Smooth muscle cell of the brain vasculature (primary cell): ENCODE measurements at regions not wholly inside any gene's neighbourhood (a gene's known extent, or its start where the extent isn't known, plus 50 kb on each side); places are given as distances from the start of the nearest gene placed in this dataset.

ENCODE experiments used
- DNase-seq: peaks from one replicate; pipeline ENCODE4 v3.0.0-alpha.2; 2012; ENCODE audit warnings: low read depth, low spot score

DNA sequence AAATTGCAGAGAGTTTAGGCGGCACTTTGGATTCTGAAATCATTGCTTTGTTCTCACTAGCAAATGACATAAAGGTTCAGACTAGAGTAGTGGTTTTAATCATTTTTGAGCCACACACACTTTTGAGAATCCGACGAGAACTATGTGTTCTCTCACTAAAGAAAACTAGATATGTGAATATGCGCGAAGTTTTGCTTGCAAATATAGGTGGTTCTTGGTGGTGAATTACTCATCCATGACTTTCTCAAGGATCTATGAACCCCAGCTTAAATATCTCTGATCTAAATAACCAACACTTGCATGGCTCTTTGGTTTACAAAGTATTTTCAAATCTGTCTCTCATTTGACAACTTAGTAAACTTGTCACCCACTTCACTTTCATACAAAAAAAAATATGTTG is 54.8 kb downstream of the NOG start:
- no peak for DNase-seq

DNA sequence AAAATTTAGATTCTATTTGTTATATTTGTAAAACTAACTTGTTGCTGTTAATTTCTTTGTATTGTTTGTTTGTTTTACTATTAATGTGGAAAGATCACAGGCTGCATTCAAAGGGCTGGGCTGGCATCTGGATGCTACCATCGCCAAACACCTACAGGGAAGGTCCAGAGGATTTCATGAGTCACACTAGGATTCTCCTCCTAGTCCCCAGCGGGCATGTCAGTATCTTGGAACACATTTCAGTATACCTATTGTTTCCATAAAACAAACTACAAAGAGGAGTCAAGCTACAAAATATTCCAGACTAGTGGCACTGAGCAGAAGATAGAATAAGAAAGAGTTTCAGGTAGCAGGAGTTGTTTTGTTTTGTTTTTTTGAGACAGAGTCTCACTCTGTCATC is 55.3 kb downstream of the NOG start:
- no peak for DNase-seq

DNA sequence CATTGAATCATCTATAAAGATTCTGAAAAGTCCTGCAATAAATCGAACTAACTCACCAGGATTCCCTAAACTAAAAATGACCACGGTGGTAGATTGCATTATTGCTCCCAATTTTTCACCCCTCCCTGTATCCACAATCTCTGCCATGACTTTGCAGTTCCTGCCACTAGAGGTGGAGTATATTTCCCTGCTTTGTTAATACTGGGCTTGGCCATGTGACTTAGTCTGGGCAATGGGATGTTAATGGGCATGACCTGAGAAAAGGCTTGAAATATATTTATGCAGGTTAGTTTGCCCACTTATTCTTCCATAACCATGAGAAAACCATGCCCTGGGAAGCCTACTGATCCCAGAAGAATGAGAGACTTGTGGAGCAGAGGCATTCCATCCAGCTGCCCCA is 59.1 kb downstream of the NOG start:
- DNase-seq, result no peak

DNA sequence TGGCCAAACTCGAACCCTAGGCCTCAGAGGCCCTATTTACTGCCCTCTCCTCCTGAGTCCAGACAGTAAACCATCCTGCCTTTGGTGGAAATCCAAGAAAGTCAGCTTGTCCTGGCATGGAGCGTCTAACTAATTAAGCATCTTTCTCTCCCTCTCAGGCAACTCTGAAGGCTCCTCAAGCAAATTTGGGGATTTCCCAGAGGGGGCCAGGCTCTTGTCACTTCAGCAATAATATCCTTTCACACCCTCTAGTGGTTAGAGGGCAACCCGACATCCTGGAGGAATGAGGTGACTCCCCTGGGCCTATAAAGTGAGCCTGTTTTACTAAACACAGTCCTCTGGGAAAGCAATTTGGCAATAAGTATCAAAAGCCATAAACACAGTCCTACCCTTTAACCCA is 60.4 kb downstream of the NOG start:
- no peak for DNase-seq

DNA sequence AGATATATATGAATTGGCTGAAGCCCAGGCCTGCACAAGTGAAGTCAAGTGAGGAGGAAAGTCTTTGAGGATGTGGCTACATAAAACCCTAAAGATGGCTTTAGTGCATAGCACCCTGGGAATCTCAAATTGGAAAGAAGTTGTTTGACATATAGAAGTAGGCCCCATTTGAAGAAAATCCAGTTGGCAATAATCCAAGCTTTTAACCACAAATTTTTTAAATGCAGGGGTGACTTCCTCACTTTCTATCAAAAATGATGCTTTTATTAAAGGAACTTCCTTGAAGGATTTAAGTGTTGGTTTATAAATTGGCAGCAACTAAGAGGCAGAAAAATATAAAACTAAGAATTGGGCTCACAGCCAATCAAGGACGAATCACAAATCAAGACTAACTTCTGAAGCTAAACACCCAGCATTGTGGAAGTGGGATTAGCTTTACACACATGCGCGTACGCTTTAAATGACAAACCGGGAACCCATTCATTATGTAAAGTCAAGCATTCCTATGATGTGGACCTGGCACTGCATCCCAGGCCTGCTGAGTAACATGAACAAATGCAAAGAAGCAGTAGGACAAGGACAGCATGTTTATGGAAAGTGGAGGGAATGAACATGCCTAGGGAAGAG is 63.3 kb downstream of the NOG start:
- DNase-seq, result no peak

DNA sequence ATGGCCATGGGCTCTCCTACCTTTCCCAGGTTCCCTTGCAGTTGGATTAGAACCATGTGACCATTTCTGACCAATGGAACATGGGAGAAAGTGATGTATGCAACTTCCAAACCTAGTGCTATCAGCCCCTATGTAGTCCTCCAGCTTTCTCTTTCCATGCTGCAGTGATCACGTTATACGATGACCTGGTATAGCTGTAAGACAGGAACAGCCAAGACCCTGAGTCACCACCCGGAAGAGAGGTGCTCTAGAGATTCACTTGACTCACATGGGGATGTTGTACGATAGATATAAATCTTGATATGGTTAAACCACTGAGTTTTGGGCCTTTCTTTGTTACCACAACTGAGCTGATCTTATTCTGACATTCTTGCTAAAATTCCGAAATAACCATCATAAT is 65.1 kb downstream of the NOG start:
- no peak for DNase-seq

DNA sequence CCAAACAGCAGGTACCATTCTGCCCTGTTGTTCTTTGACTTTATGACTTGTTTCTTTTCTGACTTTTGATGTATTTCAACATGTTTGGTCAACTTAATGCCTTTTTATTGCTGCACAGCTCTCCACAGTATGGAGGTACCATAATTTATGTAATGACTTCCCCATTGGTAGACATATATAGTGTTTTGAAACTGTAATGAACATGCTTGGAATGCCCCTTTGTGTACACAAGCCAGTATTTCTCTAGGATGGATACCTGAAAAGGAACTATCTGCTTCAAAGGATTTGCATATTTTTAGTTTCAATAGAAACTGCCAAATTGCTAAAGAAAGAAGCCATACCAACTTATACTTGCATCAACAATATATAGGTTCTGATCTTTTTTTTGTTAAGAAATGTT is 66.1 kb downstream of the NOG start:
- DNase-seq, result no peak

DNA sequence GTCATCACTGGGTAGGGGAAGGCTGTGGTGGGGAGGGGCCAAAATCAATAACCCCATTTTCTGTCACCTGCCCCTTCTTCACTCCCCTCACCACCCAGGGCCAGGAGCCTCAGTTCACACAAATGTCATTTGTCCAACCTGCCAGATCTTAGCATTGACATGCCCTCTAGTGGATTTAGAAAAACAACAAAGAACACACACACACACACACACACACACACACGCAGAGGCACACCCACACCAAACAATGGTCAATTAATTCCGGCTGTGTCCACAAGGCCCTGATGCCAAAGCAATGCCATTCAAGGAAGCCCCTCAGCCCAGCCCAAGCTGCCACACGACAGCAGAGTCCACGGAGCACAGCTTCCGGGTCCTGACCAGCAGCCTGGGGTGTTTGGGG is 68.4 kb downstream of the NOG start:
- no peak for DNase-seq

DNA sequence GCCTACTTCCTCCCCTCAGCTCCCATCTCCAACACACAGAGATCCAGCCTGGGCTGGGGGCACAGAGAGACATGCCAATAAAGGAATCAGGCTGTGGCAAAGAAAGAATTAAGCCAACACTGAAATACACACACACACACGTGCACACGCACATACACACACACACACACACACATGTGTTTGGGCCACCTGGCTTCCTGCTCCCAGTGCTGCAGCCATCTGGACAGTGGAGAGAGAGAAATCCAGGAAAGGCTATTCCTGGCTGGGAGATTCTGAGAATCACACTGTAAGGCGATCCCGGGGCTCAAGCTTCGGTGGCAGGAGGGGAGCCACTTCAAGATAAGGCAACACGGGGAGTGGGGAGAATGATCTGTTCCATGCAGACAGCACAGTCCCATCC is 72.4 kb downstream of the NOG start:
- DNase-seq, result no peak

DNA sequence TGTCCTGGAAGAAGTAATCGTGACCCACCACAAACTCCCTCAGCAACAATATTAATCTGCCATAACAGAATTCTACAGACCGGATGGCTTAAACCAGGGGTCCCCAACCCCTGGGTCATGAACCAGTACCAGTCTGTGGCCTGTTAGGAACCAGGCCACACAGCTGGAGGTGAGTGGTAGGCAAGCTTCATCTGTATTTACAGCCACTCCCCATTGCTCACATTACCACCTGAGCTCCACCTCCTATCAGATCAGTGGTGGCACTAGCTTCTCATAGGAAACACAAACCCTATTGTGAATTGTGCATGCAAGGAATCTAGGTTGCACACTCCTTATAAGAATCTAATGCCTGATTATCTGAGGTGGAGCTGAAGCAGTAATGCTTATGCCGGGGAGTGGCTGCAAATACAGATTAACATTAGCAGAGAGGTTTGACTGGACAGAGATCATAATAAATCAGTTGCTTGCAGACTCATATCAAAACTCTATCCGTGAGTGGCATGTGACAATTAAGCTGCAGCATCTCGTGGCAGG is 74.5 kb downstream of the NOG start:
- no peak for DNase-seq

DNA sequence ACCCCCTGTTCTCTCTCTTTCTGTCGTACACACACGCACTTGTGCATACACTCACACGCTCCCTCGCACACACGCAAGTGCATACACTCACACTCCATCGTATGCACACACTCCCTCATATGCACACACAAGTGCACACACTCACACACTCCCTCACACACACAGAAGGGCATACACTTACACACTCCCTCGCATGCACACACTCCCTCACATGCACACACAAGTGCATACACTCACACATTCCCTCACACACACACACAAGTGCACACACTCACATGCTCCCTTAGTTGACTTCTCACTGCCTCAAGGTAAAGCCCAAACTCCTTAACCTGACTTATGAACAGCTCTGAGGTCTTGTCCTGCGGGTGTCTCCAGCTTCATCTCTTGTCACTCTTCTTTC is 78.7 kb downstream of the NOG start:
- no peak for DNase-seq

DNA sequence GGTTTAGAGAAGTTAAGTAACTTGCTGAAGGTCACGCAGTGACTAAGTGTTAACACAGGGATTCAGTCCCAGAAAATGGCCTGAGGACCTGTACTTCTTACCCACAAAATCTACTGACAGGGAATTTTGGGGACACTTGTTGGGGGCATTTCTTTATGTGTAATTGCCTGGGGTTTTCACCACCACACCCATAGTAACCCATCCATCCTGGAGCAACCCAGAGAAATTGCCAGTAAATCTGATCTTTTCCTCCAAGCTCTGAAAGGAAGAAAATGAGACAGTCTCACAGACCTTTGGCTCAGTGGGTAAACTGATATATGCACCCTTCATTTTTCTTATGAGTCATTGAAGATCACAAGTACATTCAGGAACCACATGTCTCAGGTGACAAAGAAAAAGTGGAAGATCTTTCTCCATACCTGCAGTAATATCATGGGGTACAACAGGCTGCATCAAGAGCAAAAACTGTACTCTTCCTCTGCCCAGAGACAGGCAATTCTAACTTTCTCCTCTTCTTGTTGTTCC is 81.0 kb downstream of the NOG start:
- DNase-seq, result no peak

DNA sequence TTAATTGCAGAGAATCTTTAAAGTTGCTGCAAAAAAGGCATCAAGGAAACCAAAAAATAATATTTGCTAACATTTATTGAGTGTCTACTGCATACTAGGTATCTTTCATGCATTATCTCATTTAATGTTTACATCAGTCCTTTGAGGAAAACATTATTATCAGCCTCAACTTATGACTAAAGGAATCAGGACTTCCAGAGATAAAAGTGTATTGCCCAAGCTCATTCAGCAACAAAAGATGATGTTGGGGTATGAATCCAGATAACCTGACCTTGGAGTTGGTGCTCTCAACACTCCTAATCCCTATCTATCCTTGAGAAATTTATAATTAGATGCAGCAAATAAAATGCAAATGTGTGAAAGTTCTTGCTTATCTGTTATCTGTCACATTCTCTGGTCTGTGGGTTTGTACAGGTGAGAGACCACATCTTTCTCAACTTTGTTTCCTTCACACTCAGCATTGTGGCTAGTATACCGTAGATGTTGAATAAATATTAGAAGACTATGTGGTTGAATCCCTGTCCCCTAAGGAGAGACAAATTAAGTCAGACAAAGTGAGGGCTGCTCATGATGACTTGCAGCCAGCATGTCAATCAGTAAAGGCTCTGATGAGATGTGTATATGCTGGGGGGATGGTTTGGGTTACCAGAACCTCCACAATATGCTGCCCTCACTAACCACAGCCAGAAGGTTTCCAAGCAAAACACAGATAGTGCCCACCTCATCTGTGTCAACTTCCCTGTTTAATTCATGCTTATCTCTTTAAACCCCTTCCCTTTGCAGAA is 82.6 kb downstream of the NOG start:
- DNase-seq, result no peak

DNA sequence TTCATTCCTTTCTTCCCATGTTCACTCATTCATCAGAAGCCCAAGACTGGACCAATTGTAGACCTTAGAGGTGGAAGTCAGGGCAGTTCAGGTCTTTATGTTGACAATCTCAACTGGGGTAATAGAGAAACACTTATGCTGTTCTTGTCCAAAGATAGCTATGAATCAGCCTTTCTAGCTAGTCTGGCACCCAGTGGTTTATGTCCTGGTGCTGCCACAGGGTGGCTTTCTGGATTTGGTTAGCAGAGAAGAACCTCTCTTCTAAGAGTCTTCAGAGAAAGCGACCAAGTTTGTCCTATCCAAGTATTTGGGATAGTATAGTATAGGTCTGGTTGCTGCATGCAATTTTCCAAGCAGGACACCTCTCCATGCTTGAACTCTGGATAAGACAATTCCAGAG is 83.3 kb downstream of the NOG start:
- DNase-seq, result no peak

DNA sequence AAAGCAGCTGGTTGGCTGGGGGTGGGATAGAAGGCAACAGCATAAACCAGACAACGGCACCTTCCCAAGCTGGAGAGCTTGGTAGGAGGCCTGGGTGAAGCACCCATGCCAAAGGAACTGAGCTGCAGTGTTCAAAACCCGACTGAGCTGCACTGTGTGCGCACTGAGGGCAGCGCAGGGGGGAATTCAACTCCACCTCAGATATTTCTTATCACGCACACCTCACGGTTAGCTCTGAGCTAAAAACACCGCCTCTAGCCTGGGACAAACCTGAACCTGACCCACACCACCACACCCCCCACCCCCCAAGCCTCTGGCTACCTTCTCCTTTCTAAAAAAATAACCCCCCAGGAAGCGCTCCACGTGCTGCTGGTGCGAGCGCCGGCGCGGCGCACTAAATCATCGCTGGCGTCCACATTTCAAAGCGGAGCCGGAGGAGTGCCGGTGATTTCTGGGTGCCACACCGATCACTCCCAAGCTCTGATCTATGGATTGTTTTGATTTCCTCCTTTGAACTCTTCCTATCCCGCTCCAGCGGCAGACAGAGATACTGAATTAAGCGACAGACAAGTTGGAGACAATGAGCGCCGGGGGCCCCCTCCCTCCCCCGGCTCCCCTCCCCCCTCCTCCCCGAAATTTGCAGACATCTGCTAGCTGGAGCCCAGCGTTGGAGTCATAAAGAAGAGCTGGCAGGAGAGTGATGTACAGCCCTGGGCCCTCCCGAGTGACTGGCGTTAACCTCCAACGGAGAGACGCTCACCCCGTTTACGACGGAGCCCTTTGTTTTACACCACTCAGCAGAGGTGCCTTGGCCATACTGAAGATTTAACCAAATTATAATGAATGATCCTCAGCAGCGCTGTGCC is 85.0 kb downstream of the NOG start:
- DNase-seq, result no peak

DNA sequence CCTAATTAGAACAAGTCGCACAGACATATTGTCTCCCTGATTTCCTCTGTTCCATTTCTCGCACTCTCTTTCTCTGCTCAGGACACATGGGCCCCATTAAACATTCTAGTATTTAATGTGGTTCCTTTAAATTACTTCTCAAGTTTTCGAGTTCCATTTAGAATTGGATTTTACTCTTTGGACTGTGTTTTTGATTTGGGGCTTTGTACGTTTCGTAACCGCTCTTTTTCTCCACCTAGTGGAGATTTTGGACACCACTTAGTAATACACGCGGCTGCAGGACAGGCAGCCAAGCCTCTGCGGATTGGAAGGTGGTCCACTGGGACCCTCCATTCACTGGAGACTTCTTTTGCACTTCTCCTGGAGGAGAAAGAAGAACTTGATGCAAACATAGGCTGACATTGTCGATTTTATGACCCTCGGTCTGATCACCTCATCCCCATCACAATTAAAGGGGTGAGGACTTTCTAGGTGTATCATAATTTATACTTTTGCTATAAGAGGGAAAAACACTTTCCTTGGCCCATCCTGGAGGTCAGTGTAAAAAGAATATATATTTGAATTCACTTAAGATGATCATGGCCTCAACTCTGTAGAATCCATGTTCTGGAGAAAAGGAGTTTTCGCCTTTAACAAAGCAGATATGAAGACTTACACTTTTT is 85.7 kb downstream of the NOG start:
- no peak for DNase-seq

DNA sequence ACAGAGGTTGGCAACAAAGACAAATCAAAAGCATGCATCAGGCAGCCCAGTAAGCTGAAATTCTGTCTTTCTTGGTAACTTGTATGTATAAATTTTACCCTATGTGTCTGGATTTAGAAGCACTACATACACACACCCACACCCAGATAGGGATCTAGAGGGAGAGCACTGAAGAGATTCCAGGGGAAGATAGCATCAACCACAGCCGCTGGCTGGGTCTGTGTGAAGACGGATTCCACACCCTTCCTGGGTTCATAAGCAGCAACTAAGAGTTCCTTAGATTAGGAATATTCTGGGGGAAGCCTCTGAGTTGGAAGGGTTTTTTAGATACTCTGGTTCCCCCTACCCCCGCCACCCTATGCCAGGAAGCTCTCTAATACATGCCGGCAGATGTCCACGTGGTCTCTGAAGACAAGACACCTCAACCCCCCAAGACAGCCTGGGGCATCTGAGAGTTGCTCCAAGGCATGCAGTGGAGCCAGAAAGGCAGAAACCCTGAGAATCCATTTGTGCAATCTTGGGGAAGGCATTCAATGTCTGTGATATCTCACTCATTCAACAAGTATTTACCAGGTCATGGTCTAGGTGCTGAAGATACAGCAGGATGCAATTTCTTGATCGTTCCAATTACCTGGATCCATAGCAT is 86.4 kb downstream of the NOG start:
- DNase-seq, result no peak

DNA sequence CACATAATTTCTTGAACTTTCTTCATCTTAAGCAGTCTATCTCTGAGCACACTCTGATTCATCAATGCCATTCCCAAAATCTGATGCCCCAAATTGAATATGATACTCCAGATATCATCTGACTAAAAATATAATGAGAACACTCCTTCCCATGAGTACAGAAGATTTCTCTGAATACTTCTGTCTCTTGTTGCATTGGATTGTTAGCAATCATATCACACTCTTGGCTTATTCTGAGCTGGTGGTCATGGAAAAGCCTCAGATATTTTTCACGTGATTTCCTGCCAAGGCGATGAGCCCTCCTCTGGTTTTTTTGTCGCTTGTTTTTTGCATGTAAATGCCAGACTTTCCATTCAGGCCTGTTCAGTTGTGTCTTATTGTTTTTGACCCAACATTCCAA is 87.2 kb downstream of the NOG start:
- DNase-seq, result no peak

DNA sequence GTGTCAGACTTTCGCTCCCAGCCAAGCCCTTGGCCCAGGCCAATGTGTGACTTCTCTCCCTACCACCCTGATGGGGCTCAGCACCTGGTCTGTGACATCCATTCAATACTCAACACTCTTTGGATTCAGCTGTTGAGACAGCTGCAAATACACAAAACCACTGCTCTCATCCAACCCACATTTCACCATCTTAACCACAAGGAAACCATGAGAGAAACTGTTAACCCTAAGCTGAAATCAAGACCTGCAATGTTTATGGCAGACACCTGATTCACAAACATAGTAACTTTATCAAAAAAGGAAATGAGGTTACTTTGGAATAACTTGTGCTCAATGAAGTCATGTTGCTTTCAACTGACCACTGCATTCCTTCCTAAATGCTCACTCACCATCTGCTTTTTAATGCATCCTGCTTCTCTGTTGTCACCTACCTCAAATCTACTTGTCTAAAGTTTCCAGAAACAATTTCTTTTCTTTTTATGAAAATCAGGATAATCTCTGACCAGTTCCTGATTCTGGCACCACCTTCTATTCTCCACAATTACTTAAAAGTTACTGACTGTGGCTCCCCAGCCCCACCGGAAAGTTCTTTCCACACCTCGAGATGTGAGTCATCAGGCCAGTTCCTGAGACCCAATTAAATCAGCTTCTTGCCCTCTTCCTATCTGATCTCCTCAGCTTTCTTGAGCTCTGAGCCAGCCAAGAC is 88.2 kb downstream of the NOG start:
- no peak for DNase-seq

DNA sequence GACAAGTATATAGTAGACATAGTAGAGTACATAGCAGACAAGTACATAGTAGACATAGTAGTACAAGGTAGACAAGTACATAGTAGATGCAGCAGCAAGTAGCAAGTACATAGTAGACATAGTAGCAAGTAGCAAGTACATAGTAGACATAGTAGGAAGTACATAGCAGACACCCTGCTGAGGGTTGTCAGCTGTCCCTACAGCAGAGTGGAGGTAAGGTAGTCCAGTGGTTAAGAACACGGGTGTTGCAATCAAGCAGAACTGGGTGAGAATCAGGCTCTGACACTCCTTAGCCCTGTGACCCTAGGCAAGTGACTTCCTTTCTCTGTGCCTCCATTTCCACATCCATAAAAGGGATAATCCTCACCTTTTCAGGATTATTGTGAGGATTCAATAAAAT is 94.7 kb downstream of the NOG start:
- no peak for DNase-seq
